Central memory CD4-positive, alpha-beta T cell (primary cell): ENCODE measurements at regions not wholly inside any gene's neighbourhood (a gene's known extent, or its start where the extent isn't known, plus 50 kb on each side); places are given as distances from the start of the nearest gene placed in this dataset.

Source experiments
- DNase-seq: peaks from one replicate; pipeline ENCODE4 v3.0.0; 2022

GRCh38 chr1:82721702-82722101 lies 921.0 kb downstream of the ADGRL2 start:
- DNase-seq, result no peak

- no peak for DNase-seq
Measured at GRCh38 chr1:82718719-82719419, 918.1 kb downstream of the ADGRL2 start.

GRCh38 chr1:82710091-82710490 lies 909.4 kb downstream of the ADGRL2 start:
- DNase-seq, result no peak

GRCh38 chr1:82707681-82708080 lies 906.9 kb downstream of the ADGRL2 start:
- no peak for DNase-seq

- no peak for DNase-seq
Measured at GRCh38 chr1:82706741-82707140, 906.0 kb downstream of the ADGRL2 start.

GRCh38 chr1:82704966-82705365 lies 904.2 kb downstream of the ADGRL2 start:
- no peak for DNase-seq

GRCh38 chr1:82704393-82704792 lies 903.7 kb downstream of the ADGRL2 start:
- DNase-seq, result no peak

GRCh38 chr1:82703951-82704350 lies 903.2 kb downstream of the ADGRL2 start:
- DNase-seq, result no peak

GRCh38 chr1:82700476-82700875 lies 899.7 kb downstream of the ADGRL2 start:
- DNase-seq, result no peak

- DNase-seq, result no peak
Measured at GRCh38 chr1:82697965-82698364, 897.2 kb downstream of the ADGRL2 start.

GRCh38 chr1:82695443-82695842 lies 894.7 kb downstream of the ADGRL2 start:
- no peak for DNase-seq

- no peak for DNase-seq
Measured at GRCh38 chr1:82690411-82690810, 889.7 kb downstream of the ADGRL2 start.

GRCh38 chr1:82689217-82689616 lies 888.5 kb downstream of the ADGRL2 start:
- no peak for DNase-seq

- DNase-seq, result no peak
Measured at GRCh38 chr1:82686774-82687173, 886.0 kb downstream of the ADGRL2 start.

GRCh38 chr1:82646888-82647287 lies 846.2 kb downstream of the ADGRL2 start:
- DNase-seq, result no peak

- no peak for DNase-seq
Measured at GRCh38 chr1:82646336-82646735, 845.6 kb downstream of the ADGRL2 start.

- no peak for DNase-seq
Measured at GRCh38 chr1:82644186-82644915, 843.6 kb downstream of the ADGRL2 start.

GRCh38 chr1:82640352-82640751 lies 839.6 kb downstream of the ADGRL2 start:
- no peak for DNase-seq

- no peak for DNase-seq
Measured at GRCh38 chr1:82634266-82634665, 833.5 kb downstream of the ADGRL2 start.

- DNase-seq, result no peak
Measured at GRCh38 chr1:82632155-82632554, 831.4 kb downstream of the ADGRL2 start.

- no peak for DNase-seq
Measured at GRCh38 chr1:82628887-82629286, 828.2 kb downstream of the ADGRL2 start.

GRCh38 chr1:82625537-82625936 lies 824.8 kb downstream of the ADGRL2 start:
- DNase-seq, result no peak

- no peak for DNase-seq
Measured at GRCh38 chr1:82621076-82621475, 820.3 kb downstream of the ADGRL2 start.

- no peak for DNase-seq
Measured at GRCh38 chr1:82614090-82614489, 813.4 kb downstream of the ADGRL2 start.

GRCh38 chr1:82612986-82613385 lies 812.3 kb downstream of the ADGRL2 start:
- no peak for DNase-seq
